Activated naive CD4-positive, alpha-beta T cell treated with anti-CD3 and anti-CD28 coated beads for 36 hours (primary cell): ENCODE measurements at regions not wholly inside any gene's neighbourhood (a gene's known extent, or its start where the extent isn't known, plus 50 kb on each side); places are given as distances from the start of the nearest gene placed in this dataset.
"Not testable (repeated sequence)": the region's sequence is repeated elsewhere in the genome, so short reads cannot be mapped to it uniquely, and the experiment has no call there.

ENCODE experiments used
- CTCF ChIA-PET: fragments of 350-600 bp; sonication (Branson Sonifier 250); formaldehyde crosslinking; loops from one replicate; lab custom pipeline; 2021; ENCODE audit warnings: antibody characterized with exemption; lab: Charles Lee
- DNase-seq: peaks from one replicate; pipeline ENCODE4 v3.0.0-alpha.2; 2020
- H3K27ac Mint-ChIP-seq: one replicate; pipeline ENCODE4 v1.8.0; 2021; ENCODE audit warnings: mild to moderate bottlenecking, mixed read lengths
- H3K27me3 Mint-ChIP-seq: one replicate; pipeline ENCODE4 v1.8.0; 2021; ENCODE audit warnings: low read depth, mixed read lengths
- H3K36me3 Mint-ChIP-seq: one replicate; pipeline ENCODE4 v1.8.0; 2021; ENCODE audit warnings: low read depth, mixed read lengths
- H3K4me1 Mint-ChIP-seq: one replicate; pipeline ENCODE4 v1.8.0; 2021; ENCODE audit warnings: low read depth, mixed read lengths
- H3K4me3 Mint-ChIP-seq: one replicate; pipeline ENCODE4 v1.8.0; 2021; ENCODE audit warnings: mild to moderate bottlenecking, moderate library complexity, mixed read lengths
- H3K9me3 Mint-ChIP-seq: one replicate; pipeline ENCODE4 v1.8.0; 2021; ENCODE audit warnings: mixed read lengths
- intact Hi-C: fragments of 100-400 bp; cut with micrococcal nuclease; formaldehyde crosslinking; loops from one replicate; pipeline ENCODE4 v1.15.1; 2023

- intact Hi-C loops, H3K27me3 Mint-ChIP-seq, H3K27ac Mint-ChIP-seq, CTCF ChIA-PET, H3K4me1 Mint-ChIP-seq, H3K4me3 Mint-ChIP-seq, DNase-seq, H3K36me3 Mint-ChIP-seq, H3K9me3 Mint-ChIP-seq: not testable (repeated sequence)
These were observed 54.1 kb upstream of the NOTCH2NLA start for GRCh38 chr1:146282807-146283526.

DNA sequence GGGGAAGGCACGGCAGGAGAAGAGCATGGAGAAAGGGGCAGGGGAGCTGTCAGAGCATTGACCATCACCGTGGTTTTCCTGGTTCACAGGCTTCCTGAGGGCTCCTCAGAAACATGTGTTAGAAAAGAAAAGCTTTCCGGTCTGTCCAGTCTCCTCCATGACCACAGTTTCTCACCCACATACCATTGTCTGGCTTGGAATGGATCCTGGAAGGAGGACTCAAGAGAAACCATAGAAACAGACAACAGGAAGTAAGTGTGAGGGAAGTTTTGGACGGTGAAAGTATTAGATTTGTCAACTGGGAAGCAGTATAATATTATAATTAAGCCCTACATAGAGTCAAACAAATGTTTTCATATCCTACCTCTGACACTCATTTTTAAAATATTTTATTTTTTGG, 52.7 kb upstream of the NOTCH2NLA start:
- CTCF ChIA-PET, H3K4me3 Mint-ChIP-seq, H3K4me1 Mint-ChIP-seq, intact Hi-C loops, H3K27me3 Mint-ChIP-seq, H3K36me3 Mint-ChIP-seq, DNase-seq, H3K9me3 Mint-ChIP-seq, H3K27ac Mint-ChIP-seq: not testable (repeated sequence)

DNA sequence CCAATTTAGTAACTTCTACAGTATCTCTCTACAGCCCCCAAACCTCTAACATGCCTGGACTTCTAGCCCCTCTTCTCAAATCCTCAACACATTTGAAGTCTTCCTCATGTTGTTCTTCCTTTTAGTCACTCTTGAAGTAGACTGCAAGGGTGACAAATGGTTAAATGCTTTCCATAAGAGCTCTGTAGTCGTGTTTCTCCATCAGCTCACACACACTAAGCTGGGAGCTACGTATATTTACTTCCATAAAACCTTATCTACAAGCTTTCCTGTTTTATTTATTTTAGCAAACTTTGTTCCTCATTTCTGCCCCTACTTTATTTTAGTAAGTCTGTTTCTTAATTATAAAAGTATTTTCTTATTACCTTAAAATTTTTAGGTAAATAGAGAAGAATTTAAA, 49.9 kb upstream of the NOTCH2NLA start:
- intact Hi-C loops, H3K4me1 Mint-ChIP-seq, CTCF ChIA-PET, H3K36me3 Mint-ChIP-seq, H3K27me3 Mint-ChIP-seq, H3K9me3 Mint-ChIP-seq, H3K4me3 Mint-ChIP-seq, DNase-seq, H3K27ac Mint-ChIP-seq: not testable (repeated sequence)
